ENCODE measurements at regions not wholly inside any gene's neighbourhood (a gene's known extent, or its start where the extent isn't known, plus 50 kb on each side); places are given as distances from the start of the nearest gene placed in this dataset.

GRCh38 chr4:16992566-16993225 lies 94.3 kb upstream of the LDB2 start:
- DNase-seq, result no peak

- DNase-seq, result no peak
Observed at GRCh38 chr4:16991450-16991849, 93.0 kb upstream of the LDB2 start.

GRCh38 chr4:16989371-16989770 lies 90.9 kb upstream of the LDB2 start:
- DNase-seq, result no peak

DNA sequence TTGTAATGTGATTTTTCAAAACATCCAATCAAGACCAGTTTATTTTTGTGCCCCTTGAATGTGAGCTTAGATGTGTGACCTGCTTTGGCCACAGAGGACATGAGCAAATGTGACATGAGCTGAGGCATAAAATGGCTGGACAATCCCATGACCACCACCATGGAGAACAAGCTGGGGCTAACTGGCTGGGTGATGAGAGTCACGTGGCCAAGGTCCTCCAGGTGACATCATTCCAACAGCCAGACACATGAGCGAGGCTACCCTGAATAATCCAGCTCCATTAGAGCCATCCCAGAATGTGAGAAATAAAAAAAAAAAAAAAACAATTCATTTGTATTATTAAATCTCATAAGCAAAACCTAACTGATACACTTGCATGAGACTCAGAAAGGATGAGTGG lies 90.4 kb upstream of the LDB2 start:
- DNase-seq, result no peak

DNA sequence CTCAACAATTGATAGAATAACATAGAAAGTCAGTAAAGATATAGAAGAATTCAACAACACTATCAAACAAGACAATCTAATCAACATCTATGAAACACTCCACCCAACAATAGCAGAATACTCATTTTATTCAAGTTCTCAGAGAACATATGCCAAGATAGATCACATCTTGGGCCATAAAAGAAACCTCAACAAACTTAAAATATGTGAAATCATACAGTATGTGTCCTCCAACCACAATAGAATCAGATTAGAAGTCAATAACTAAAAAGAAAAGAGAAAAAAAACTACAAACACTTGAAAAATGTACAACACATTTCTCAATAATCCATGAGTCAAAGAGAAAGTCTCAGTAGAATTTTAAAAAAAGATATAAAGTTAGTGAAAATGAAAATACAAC lies 78.6 kb upstream of the LDB2 start:
- DNase-seq, result no peak

DNA sequence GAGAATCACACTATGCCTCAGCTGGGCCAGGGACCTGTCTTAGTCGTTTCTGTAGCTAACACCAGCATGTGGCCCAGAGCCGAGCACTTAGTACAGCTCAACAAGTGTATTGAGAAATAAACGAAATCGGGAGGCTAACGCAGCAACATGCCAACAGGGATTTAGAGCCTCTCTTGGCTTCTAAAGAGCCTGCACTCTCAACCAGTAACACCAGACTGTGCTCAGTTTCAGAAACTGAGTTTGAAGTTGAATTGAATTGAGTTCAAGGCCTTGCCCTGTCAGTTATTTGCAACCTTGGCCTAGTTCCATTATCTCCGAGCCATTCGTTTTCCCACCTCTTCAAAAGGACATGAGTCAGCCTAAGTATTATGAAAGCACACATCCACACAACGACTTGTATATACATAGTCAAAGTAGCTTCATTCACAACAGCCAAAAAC lies 71.3 kb upstream of the LDB2 start:
- DNase-seq, result no peak

DNA sequence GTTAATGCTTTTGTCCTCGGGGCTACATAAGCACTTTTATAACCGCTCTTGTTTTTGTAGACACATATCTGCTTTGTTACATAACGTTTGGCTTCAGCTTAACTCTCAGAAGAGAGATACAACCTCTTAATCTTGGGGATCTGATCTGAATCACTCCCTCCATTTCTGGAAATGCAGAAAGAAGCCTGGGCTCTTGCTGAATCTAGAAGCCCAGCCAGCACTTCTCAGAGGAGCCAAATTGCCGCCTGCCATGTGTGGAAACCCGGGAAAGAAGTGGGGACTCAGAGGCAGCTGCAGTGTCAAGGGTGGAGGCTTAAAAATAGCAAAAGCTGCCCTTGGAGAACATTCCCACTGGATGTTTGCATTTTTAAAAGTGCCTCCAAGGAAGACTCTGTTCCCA lies 69.3 kb upstream of the LDB2 start:
- no peak for DNase-seq

DNA sequence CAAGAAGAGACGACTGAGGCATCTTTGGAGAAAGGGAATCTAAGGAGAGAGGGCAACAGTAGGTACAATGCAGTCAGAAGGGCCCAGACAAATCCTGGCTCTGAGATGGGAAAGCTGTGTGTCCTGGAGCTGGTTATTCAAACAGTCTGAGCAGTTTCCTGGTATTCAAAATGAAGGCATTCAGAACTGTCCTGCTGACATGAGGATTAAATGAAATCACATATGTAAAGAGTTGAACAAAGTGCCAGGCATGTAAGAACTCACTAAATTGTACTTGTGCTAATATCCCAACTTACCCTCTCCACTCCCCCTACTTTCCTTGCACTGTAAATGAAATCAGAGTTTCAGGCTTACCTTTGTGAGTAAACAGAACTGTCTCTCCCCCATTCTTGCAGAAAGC lies 60.9 kb upstream of the LDB2 start:
- no peak for DNase-seq

DNA sequence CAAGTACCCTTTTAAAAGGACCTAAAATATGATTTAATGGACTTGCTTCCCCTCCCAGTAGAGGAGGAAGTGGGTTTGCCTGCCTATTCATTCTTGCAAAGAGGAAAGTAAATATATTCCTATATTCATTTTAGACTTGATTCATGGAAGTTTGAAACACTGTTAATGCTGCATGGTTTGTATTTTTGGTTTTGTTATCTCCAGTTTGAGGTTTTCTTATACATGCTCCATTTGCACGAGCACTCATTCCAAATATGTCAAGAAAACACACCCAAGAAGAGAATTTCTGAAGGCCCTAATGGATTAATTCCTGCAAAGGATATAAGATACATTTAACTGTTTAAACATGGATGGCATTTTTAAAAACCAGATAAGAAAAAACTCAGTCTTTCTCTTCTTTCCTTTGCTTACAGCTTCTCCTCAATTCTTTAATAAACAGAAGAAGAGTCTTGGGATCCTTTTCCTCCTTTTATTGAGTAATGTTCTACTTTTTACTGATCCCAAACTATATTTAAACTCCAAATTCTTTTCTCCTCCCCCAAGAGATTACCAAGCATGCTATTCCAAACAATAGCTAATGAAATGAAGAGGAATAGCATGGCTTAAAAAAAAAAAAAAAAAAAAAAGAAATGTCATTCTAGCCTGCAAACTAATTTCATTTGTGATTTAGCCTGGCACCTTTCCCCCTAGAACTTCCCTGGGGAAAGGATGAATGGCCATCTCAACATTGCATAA lies 54.6 kb upstream of the LDB2 start:
- DNase-seq, result no peak

DNA sequence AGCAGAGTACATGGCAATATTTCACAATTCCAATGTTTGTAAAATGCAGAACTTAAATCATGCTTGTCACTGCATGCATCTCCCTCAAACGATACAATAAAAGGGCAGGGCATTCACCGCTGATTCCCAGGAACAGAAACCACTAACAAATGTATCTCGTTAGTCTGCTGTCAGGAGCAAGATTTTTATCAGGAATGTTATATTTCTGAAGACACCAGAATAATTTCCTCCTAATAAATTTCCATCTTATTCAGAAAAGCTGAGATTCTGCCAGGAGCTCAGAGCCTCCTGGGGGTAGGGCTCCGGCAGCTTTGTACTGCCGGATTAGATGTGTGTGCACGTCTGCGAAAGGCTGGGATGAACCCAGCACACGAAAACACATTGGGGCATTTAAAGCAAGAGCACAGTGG lies 54.0 kb upstream of the LDB2 start:
- no peak for DNase-seq
